Fibroblast of lung (primary cell): ENCODE measurements at regions not wholly inside any gene's neighbourhood (a gene's known extent, or its start where the extent isn't known, plus 50 kb on each side); places are given as distances from the start of the nearest gene placed in this dataset.

Source experiments
- CTCF ChIP-seq, 2 donors: IDR thresholded peaks in 1 of 2; conservative IDR thresholded peaks in 1 of 2; 1 replicate in 1 of 2; 2 replicates in 1 of 2; pipeline ENCODE4 v1.5.1; 2011 to 2012; ENCODE audit warnings: low read length in 2 of 2, control low read depth in 1 of 2, inconsistent platforms in 1 of 2, low read depth in 1 of 2, mild to moderate bottlenecking in 1 of 2
- EZH2 ChIP-seq: IDR thresholded peaks from 2 replicates; pipeline ENCODE4 v1.5.1; 2012; ENCODE audit warnings: low read length, control low read depth, mild to moderate bottlenecking; ENCODE audit errors: missing control alignments

DNA sequence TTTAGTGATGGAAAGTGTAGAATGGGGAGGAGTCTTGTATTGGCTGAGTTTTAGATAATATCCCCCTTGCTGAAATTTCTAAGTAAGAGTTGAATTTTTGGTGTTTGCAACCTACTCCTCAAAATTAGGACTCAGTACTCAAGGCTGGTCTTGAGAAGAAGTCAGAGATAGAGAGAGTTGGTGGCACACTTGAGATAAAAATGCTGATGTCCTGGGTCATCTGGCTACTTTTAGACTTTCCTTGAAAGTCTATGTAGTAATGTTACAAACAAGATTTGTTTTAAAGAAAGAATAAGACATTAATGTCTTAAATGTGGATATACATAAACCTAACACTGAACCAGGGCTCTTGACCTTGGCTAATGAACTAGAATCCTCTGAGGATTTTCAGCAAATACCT is 62.5 kb upstream of the MLIP start:
- TF ChIP-seq CTCF (conservative IDR thresholded peaks at IDR 0.05 in 1 of 2, IDR thresholded peaks at IDR 0.05 in 1 of 2; ENCODE audit: low read depth in 1 of 2, low read length in 2 of 2) (no peak), EZH2 (no peak)
